Activated naive CD8-positive, alpha-beta T cell treated with anti-CD3 and anti-CD28 coated beads, Interleukin-2, amount 50 U/mL, for 24 hours (primary cell): ENCODE measurements at regions not wholly inside any gene's neighbourhood (a gene's known extent, or its start where the extent isn't known, plus 50 kb on each side); places are given as distances from the start of the nearest gene placed in this dataset.
"Not testable (repeated sequence)": the region's sequence is repeated elsewhere in the genome, so short reads cannot be mapped to it uniquely, and the experiment has no call there.

Source experiments
- ATAC-seq: fragments of 150-1000 bp; cut with Tn5 transposase; one replicate; pipeline ENCODE4 v1.10.0; 2021
- DNase-seq: peaks from one replicate; pipeline ENCODE4 v3.0.0; 2021
- H3K27ac Mint-ChIP-seq: one replicate; pipeline ENCODE4 v1.8.0; 2021; ENCODE audit warnings: mild to moderate bottlenecking, mixed read lengths
- H3K27me3 Mint-ChIP-seq: one replicate; pipeline ENCODE4 v1.8.0; 2021; ENCODE audit warnings: mixed read lengths
- H3K36me3 Mint-ChIP-seq: one replicate; pipeline ENCODE4 v1.8.0; 2021; ENCODE audit warnings: low read depth, mixed read lengths
- H3K4me1 Mint-ChIP-seq: one replicate; pipeline ENCODE4 v1.8.0; 2021; ENCODE audit warnings: mixed read lengths
- H3K4me3 Mint-ChIP-seq: one replicate; pipeline ENCODE4 v1.8.0; 2021; ENCODE audit warnings: mild to moderate bottlenecking, moderate library complexity, mixed read lengths
- H3K9me3 Mint-ChIP-seq: one replicate; pipeline ENCODE4 v1.8.0; 2021; ENCODE audit warnings: mixed read lengths

- no peak for ATAC-seq
- H3K4me3 Mint-ChIP-seq = no peak overlapping the region
Observed at GRCh38 chr3:27779176-27779575, 57.1 kb upstream of the EOMES start.

GRCh38 chr3:27789420-27789819 lies 67.3 kb upstream of the EOMES start:
- no peak for DNase-seq
- Mint-ChIP-seq H3K9me3 (no peaks in the 10 kb centered on the region), H3K27me3 (no peaks in the 10 kb centered on the region), H3K36me3 (no peaks in the 10 kb centered on the region), H3K4me3 (no peak overlapping the region), H3K4me1 (no peaks in the 10 kb centered on the region), H3K27ac (no peak overlapping the region)
- no peak for ATAC-seq

More at GRCh38 chr3:27779176-27779575, 57.1 kb upstream of the EOMES start:
- Mint-ChIP-seq H3K9me3 (no peaks in the 10 kb centered on the region), H3K27ac (no peak overlapping the region), H3K4me1 (no peaks in the 10 kb centered on the region), H3K27me3 (no peaks in the 10 kb centered on the region), H3K36me3 (no peaks in the 10 kb centered on the region)
- DNase-seq = no peak

- Mint-ChIP-seq H3K27ac (no peak overlapping the region), H3K27me3 (no peaks in the 10 kb centered on the region), H3K36me3 (no peaks in the 10 kb centered on the region), H3K4me1 (peaks cover 2% of the 10 kb centered on the region), H3K4me3 (no peak overlapping the region), H3K9me3 (no peaks in the 10 kb centered on the region)
- no peak for DNase-seq
- ATAC-seq = no peak
Observed at GRCh38 chr3:27791956-27792355, 69.8 kb upstream of the EOMES start.

GRCh38 chr3:27792869-27793268 lies 70.7 kb upstream of the EOMES start:
- peaks cover 2% of the 10 kb centered on the region for H3K4me1 Mint-ChIP-seq

GRCh38 chr3:27794211-27794610 lies 72.1 kb upstream of the EOMES start:
- Mint-ChIP-seq H3K27me3 (no peaks in the 10 kb centered on the region), H3K27ac (no peak overlapping the region), H3K4me1 (peaks cover 2% of the 10 kb centered on the region), H3K36me3 (no peaks in the 10 kb centered on the region), H3K4me3 (no peak overlapping the region), H3K9me3 (no peaks in the 10 kb centered on the region)
- DNase-seq (no peak), ATAC-seq (no peak)

More at GRCh38 chr3:27792869-27793268, 70.7 kb upstream of the EOMES start:
- H3K36me3 Mint-ChIP-seq = no peaks in the 10 kb centered on the region
- no peak for DNase-seq
- H3K27ac Mint-ChIP-seq = no peak overlapping the region
- no peak overlapping the region for H3K4me3 Mint-ChIP-seq
- no peaks in the 10 kb centered on the region for H3K27me3 Mint-ChIP-seq
- no peaks in the 10 kb centered on the region for H3K9me3 Mint-ChIP-seq
- ATAC-seq = no peak

GRCh38 chr3:27796365-27796875 lies 74.3 kb upstream of the EOMES start:
- Mint-ChIP-seq H3K4me1 (peaks cover 11% of the 10 kb centered on the region), H3K36me3 (no peaks in the 10 kb centered on the region), H3K4me3 (no peak overlapping the region), H3K27ac (no peak overlapping the region), H3K9me3 (no peaks in the 10 kb centered on the region), H3K27me3 (no peaks in the 10 kb centered on the region)
- DNase-seq = no peak
- no peak for ATAC-seq

- no peaks in the 10 kb centered on the region for H3K36me3 Mint-ChIP-seq
- no peak overlapping the region for H3K27ac Mint-ChIP-seq
- H3K4me1 Mint-ChIP-seq = peaks cover 11% of the 10 kb centered on the region
Observed at GRCh38 chr3:27797773-27798172, 75.7 kb upstream of the EOMES start.

GRCh38 chr3:27800261-27800660 lies 78.1 kb upstream of the EOMES start:
- Mint-ChIP-seq H3K9me3 (peaks cover 2% of the 10 kb centered on the region), H3K4me1 (peaks cover 19% of the 10 kb centered on the region), H3K4me3 (no peak overlapping the region), H3K27me3 (no peaks in the 10 kb centered on the region), H3K36me3 (no peaks in the 10 kb centered on the region), H3K27ac (no peak overlapping the region)
- DNase-seq = peak; percentile 7
- peak; percentile 86 for ATAC-seq

More at GRCh38 chr3:27797773-27798172, 75.7 kb upstream of the EOMES start:
- DNase-seq (no peak), ATAC-seq (no peak)
- Mint-ChIP-seq H3K9me3 (no peaks in the 10 kb centered on the region), H3K4me3 (no peak overlapping the region), H3K27me3 (no peaks in the 10 kb centered on the region)

GRCh38 chr3:27802425-27802824 lies 80.3 kb upstream of the EOMES start:
- H3K27ac Mint-ChIP-seq = no peak overlapping the region
- no peak for DNase-seq
- H3K4me3 Mint-ChIP-seq = no peak overlapping the region
- H3K9me3 Mint-ChIP-seq = peaks cover 2% of the 10 kb centered on the region
- ATAC-seq = no peak
- H3K27me3 Mint-ChIP-seq = no peaks in the 10 kb centered on the region
- peaks cover 20% of the 10 kb centered on the region for H3K4me1 Mint-ChIP-seq
- no peaks in the 10 kb centered on the region for H3K36me3 Mint-ChIP-seq

GRCh38 chr3:27802849-27803248 lies 80.7 kb upstream of the EOMES start:
- no peak overlapping the region for H3K4me3 Mint-ChIP-seq
- H3K27me3 Mint-ChIP-seq = no peaks in the 10 kb centered on the region
- no peak for ATAC-seq
- H3K4me1 Mint-ChIP-seq = peaks cover 20% of the 10 kb centered on the region
- H3K9me3 Mint-ChIP-seq = peaks cover 2% of the 10 kb centered on the region
- no peak for DNase-seq
- no peaks in the 10 kb centered on the region for H3K36me3 Mint-ChIP-seq
- H3K27ac Mint-ChIP-seq = no peak overlapping the region

- Mint-ChIP-seq H3K4me3 (no peak overlapping the region), H3K4me1 (peaks cover 16% of the 10 kb centered on the region), H3K9me3 (peaks cover 2% of the 10 kb centered on the region), H3K36me3 (no peaks in the 10 kb centered on the region), H3K27ac (no peak overlapping the region), H3K27me3 (no peaks in the 10 kb centered on the region)
- DNase-seq (no peak), ATAC-seq (peak; percentile 48)
Observed at GRCh38 chr3:27805282-27805681, 83.2 kb upstream of the EOMES start.

- no peak overlapping the region for H3K4me3 Mint-ChIP-seq
- H3K27ac Mint-ChIP-seq = no peak overlapping the region
- no peaks in the 10 kb centered on the region for H3K36me3 Mint-ChIP-seq
- H3K4me1 Mint-ChIP-seq = no peaks in the 10 kb centered on the region
- no peak for DNase-seq
- no peaks in the 10 kb centered on the region for H3K27me3 Mint-ChIP-seq
- no peak for ATAC-seq
- peaks cover 5% of the 10 kb centered on the region for H3K9me3 Mint-ChIP-seq
Observed at GRCh38 chr3:27813255-27813654, 91.1 kb upstream of the EOMES start.

- DNase-seq, H3K4me3 Mint-ChIP-seq, H3K27ac Mint-ChIP-seq, H3K9me3 Mint-ChIP-seq, H3K4me1 Mint-ChIP-seq, H3K27me3 Mint-ChIP-seq, ATAC-seq, H3K36me3 Mint-ChIP-seq: not testable (repeated sequence)
Observed at GRCh38 chr3:27821609-27822008, 99.5 kb upstream of the EOMES start.

- ATAC-seq (no peak), DNase-seq (no peak)
- no peak overlapping the region for H3K4me3 Mint-ChIP-seq
- no peak overlapping the region for H3K27ac Mint-ChIP-seq
- H3K36me3 Mint-ChIP-seq = no peaks in the 10 kb centered on the region
- H3K4me1 Mint-ChIP-seq = peaks cover 10% of the 10 kb centered on the region
- peaks cover 5% of the 10 kb centered on the region for H3K9me3 Mint-ChIP-seq
- no peaks in the 10 kb centered on the region for H3K27me3 Mint-ChIP-seq
Observed at GRCh38 chr3:27824312-27825200, 102.4 kb upstream of the EOMES start.

GRCh38 chr3:27826448-27826847 lies 104.3 kb upstream of the EOMES start:
- DNase-seq = no peak
- Mint-ChIP-seq H3K27me3 (no peaks in the 10 kb centered on the region), H3K9me3 (peaks cover 5% of the 10 kb centered on the region), H3K36me3 (no peaks in the 10 kb centered on the region), H3K4me3 (no peak overlapping the region), H3K4me1 (peaks cover 10% of the 10 kb centered on the region), H3K27ac (no peak overlapping the region)
- no peak for ATAC-seq
